GM06990 (cell line): ENCODE measurements at regions not wholly inside any gene's neighbourhood (a gene's known extent, or its start where the extent isn't known, plus 50 kb on each side); places are given as distances from the start of the nearest gene placed in this dataset.

ENCODE experiments used
- DNase-seq: peaks from one replicate; pipeline ENCODE4 v3.0.0-alpha.2; 2011; ENCODE audit not compliant: insufficient read length; ENCODE audit errors: extremely low read depth
- H3K27me3 ChIP-seq: replicated peaks from 2 replicates; pipeline ENCODE4 v1.6.0; 2011; ENCODE audit warnings: low read length; ENCODE audit not compliant: control insufficient read depth, insufficient read depth
- H3K36me3 ChIP-seq: 2 replicates; pipeline ENCODE4 v1.5.1; 2011; ENCODE audit warnings: low read length; ENCODE audit not compliant: control insufficient read depth, insufficient read depth
- H3K4me3 ChIP-seq: replicated peaks from 2 replicates; pipeline ENCODE4 v1.5.1; 2011; ENCODE audit warnings: low read depth, mild to moderate bottlenecking, control low read depth, low read length
- CTCF ChIP-seq: IDR thresholded peaks from 2 replicates; pipeline ENCODE4 v1.5.1; 2011; ENCODE audit warnings: low read length, control low read depth, mild to moderate bottlenecking, inconsistent platforms; ENCODE audit not compliant: insufficient read depth, poor library complexity, severe bottlenecking

GRCh38 chr9:27924502-27924901, 351.2 kb upstream of the C9orf72 start:
- no peak for TF ChIP-seq CTCF
- no peaks in the 10 kb centered on the region for H3K36me3 ChIP-seq
- no peak for DNase-seq
- no peaks in the 10 kb centered on the region for H3K27me3 ChIP-seq
- no peak overlapping the region for H3K4me3 ChIP-seq

GRCh38 chr9:27925815-27926214, 352.5 kb upstream of the C9orf72 start:
- no peak overlapping the region for H3K4me3 ChIP-seq
- no peak for DNase-seq
- no peak for TF ChIP-seq CTCF
- no peaks in the 10 kb centered on the region for H3K27me3 ChIP-seq
- no peaks in the 10 kb centered on the region for H3K36me3 ChIP-seq

- no peak for TF ChIP-seq CTCF
- DNase-seq = no peak
- H3K27me3 ChIP-seq = no peaks in the 10 kb centered on the region; the same call in 1 of the 2 replicates
- H3K4me3 ChIP-seq = no peak overlapping the region
- no peaks in the 10 kb centered on the region for H3K36me3 ChIP-seq
These were observed 356.6 kb upstream of the C9orf72 start for GRCh38 chr9:27929841-27930240.

- no peaks in the 10 kb centered on the region for H3K36me3 ChIP-seq
- no peak overlapping the region for H3K4me3 ChIP-seq
- no peak for TF ChIP-seq CTCF
- no peaks in the 10 kb centered on the region; the same call in 1 of the 2 replicates for H3K27me3 ChIP-seq
- no peak for DNase-seq
These were observed 360.1 kb upstream of the C9orf72 start for GRCh38 chr9:27933210-27934025.

GRCh38 chr9:27934471-27934870, 361.2 kb upstream of the C9orf72 start:
- H3K27me3 ChIP-seq = no peaks in the 10 kb centered on the region; the same call in 1 of the 2 replicates
- no peak overlapping the region for H3K4me3 ChIP-seq
- no peaks in the 10 kb centered on the region for H3K36me3 ChIP-seq
- no peak for TF ChIP-seq CTCF
- no peak for DNase-seq

GRCh38 chr9:27939186-27939585, 365.9 kb upstream of the C9orf72 start:
- no peak for TF ChIP-seq CTCF
- no peak for DNase-seq
- Histone ChIP-seq H3K4me3 (no peak overlapping the region), H3K27me3 (no peaks in the 10 kb centered on the region; the same call in 1 of the 2 replicates), H3K36me3 (no peaks in the 10 kb centered on the region)
